ENCODE measurements at regions not wholly inside any gene's neighbourhood (a gene's known extent, or its start where the extent isn't known, plus 50 kb on each side); places are given as distances from the start of the nearest gene placed in this dataset.

DNA sequence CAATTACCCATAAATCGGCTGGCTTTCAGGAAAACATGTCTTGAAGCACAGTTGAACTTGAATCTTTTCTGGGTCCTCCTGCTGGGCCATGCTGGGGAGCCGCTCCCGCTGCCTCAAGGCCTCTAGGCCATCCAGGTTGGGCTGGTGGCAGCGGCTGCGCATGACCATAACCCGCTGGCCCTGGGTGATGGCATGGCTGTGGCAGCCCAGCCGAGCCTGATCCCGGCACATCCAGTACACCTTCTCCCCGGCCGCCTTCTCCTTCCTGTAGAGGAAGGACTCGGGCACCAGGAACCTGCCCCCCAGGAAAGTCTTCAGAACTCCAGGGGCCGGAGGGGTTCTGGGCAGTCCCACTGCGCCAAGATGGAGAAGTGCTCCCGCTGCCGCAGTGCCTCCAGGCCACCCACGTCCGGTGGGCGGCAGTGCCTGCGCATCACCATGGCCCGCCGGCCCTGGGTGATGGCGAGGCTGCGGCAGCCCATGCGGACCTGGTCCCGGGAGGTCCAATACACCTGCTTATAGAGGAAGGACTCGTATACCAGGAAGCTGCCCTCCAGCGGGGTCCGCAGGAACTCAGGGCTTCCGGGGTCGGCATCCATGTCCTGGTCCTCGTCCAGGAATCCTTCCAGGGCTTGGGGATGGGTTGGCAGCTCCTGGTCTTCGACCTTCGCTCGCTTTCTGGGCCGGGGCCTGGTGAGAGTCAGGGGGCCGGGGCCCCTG is 84.3 kb upstream of the FXR1 start:
- Histone ChIP-seq H3K27ac (no peak overlapping the region), H3K9me3 (no peaks in the 10 kb centered on the region), H3K27me3 (no peaks in the 10 kb centered on the region), H3K36me3 (no peaks in the 10 kb centered on the region), H3K4me1 (no peaks in the 10 kb centered on the region), H3K4me3 (no peak overlapping the region)
- TF ChIP-seq, protein P1, sequence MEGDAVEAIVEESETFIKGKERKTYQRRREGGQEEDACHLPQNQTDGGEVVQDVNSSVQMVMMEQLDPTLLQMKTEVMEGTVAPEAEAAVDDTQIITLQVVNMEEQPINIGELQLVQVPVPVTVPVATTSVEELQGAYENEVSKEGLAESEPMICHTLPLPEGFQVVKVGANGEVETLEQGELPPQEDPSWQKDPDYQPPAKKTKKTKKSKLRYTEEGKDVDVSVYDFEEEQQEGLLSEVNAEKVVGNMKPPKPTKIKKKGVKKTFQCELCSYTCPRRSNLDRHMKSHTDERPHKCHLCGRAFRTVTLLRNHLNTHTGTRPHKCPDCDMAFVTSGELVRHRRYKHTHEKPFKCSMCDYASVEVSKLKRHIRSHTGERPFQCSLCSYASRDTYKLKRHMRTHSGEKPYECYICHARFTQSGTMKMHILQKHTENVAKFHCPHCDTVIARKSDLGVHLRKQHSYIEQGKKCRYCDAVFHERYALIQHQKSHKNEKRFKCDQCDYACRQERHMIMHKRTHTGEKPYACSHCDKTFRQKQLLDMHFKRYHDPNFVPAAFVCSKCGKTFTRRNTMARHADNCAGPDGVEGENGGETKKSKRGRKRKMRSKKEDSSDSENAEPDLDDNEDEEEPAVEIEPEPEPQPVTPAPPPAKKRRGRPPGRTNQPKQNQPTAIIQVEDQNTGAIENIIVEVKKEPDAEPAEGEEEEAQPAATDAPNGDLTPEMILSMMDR (IDR thresholded peaks at IDR 0.05): no peak
- no peak for TF ChIP-seq POLR2A (IDR thresholded peaks at IDR 0.05)
- TF ChIP-seq EP300 (IDR thresholded peaks at IDR 0.05): no peak
- TF ChIP-seq POLR2AphosphoS5 (IDR thresholded peaks at IDR 0.05): no peak
- intact Hi-C loops (cut with DNase I): no loop called here
- WGBS, 2 donors: 94% methylated on average over 36 of the region's 36 CpGs
- no peak for DNase-seq

DNA sequence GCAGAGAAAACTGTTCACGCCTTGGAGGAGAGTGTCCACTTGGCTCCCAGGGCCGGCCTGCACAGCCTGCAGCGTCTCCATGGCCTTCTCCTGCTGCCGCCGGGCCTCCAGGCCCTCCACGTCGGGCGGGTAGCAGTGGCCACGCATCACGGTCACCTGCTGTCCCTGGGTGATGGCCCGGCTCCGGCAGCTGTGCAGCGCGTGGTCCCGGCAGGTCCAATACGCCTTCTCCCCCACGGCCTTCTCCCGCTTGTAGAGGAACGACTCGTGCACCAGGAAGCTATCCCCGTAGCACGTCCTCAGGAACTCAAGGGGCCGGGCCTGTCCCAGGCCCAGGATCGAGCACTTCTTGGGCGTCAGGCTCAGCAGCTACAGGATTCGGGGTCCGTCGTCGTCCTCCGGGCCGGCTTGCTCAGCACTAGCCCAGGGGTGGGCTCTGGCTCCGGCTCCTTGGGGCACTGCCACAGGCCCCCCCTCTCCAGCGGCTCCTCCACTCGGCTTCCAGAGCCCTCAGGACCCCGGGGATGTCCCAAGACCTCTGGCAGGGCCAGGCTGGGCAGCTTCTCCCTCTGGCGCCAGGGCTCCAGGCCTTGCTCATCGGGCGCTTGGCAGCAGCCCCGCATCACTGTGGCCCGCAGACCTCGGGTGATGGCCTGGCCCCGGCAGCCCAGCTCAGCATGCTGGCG is 83.6 kb upstream of the FXR1 start:
- intact Hi-C loops (cut with DNase I): no loop called here
- DNase-seq: no peak
- TF ChIP-seq EP300 (IDR thresholded peaks at IDR 0.05) (no peak), POLR2A (IDR thresholded peaks at IDR 0.05) (no peak), POLR2AphosphoS5 (IDR thresholded peaks at IDR 0.05) (no peak)
- TF ChIP-seq, protein P1 (IDR thresholded peaks at IDR 0.05): no peak
- no peak overlapping the region for H3K4me3 ChIP-seq
- H3K27me3 ChIP-seq: no peaks in the 10 kb centered on the region
- 92 to 94% methylated on average over 43 of the region's 43 CpGs for WGBS, 2 donors
- no peaks in the 10 kb centered on the region for H3K36me3 ChIP-seq
- H3K27ac ChIP-seq: no peak overlapping the region
- no peaks in the 10 kb centered on the region for H3K9me3 ChIP-seq
- H3K4me1 ChIP-seq: no peaks in the 10 kb centered on the region

DNA sequence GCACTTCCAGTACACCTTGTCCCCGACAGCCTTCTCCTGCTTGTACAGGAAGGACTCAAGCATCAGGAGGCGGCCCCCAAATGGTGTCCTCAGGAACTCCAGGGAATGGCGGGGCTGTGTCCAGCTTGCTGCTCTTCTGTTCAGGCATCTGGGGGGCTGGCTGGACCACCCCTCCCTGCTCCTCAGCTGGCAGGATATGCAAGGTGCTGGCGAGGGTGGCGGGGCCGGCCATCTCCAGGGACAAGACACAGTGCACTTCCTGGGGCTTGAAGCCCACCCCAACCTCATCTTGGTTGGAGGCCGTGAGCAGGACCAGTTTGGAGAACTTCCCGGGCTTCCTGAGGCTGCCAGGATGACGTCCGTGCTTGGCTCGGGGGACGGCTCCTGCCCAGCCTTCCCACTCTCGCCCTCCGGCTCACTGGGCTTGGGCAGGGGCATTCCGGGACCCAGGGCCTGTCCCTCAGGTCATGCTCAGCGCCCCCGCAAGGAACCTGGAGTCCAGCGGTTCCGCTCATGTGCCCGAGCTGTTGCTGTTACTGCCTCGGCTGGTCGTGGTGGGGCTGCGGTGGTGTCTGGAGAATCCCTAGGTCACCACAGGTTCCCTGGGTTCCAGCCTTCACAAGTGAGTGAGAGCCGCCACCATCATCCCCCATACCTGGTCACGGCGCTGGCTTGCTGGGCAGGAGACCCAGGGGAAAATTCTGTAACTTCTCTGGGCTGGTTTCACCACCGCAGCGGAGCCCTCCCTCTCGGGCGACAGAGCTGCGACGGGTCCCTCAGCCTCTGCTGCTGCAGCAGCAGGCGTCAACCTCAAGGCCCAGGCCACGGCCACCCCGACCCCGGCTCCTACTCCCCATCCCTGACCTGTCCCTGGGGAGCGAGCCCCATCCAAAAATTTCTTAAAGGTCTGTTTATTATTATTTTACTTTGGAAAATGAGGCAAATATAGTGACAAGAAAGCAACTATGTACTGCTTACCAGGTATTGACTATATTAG is 82.8 kb upstream of the FXR1 start:
- TF ChIP-seq EP300 (IDR thresholded peaks at IDR 0.05) (no peak), POLR2AphosphoS5 (IDR thresholded peaks at IDR 0.05) (no peak), POLR2A (IDR thresholded peaks at IDR 0.05) (no peak)
- TF ChIP-seq, protein P1 (IDR thresholded peaks at IDR 0.05): no peak

DNA sequence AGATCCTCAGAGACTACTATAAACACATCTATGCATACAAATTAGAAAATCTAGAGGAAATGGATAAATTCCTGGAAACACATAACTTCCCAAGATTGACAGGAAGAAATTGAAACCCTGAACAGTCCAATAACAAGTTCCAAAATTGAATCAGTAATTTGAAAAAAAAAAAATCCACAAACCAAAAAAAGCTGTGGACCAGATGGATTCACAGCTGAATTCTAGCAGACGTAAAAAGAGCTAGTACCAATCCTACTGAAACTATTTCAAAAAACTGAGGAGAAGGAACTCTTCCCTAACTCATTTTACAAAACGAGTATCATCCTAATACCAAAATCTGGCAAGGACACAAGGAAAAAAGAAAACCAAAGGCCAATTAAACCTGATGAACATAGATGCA is 77.0 kb upstream of the FXR1 start:
- intact Hi-C loops (cut with DNase I): no loop called here
- Histone ChIP-seq H3K9me3 (no peaks in the 10 kb centered on the region), H3K4me3 (no peak overlapping the region), H3K27me3 (no peaks in the 10 kb centered on the region), H3K4me1 (no peaks in the 10 kb centered on the region), H3K36me3 (no peaks in the 10 kb centered on the region), H3K27ac (no peak overlapping the region)
- no peak for DNase-seq
- WGBS, 2 donors: 70 to 82% methylated on average over 2 of the region's 2 CpGs
- TF ChIP-seq, protein P1 (IDR thresholded peaks at IDR 0.05): no peak
- TF ChIP-seq POLR2A (IDR thresholded peaks at IDR 0.05): no peak
- TF ChIP-seq EP300 (IDR thresholded peaks at IDR 0.05): no peak
- no peak for TF ChIP-seq POLR2AphosphoS5 (IDR thresholded peaks at IDR 0.05)

More for the DNA sequence above, 82.8 kb upstream of the FXR1 start:
- intact Hi-C loops (cut with DNase I): no loop called here
- Histone ChIP-seq H3K4me1 (no peaks in the 10 kb centered on the region), H3K4me3 (no peak overlapping the region), H3K9me3 (no peaks in the 10 kb centered on the region), H3K27me3 (no peaks in the 10 kb centered on the region), H3K27ac (no peak overlapping the region), H3K36me3 (no peaks in the 10 kb centered on the region)
- 89 to 93% methylated on average over 37 of the region's 37 CpGs for WGBS, 2 donors
- no peak for DNase-seq
